GM18868 (cell line): ENCODE measurements at regions not wholly inside any gene's neighbourhood (a gene's known extent, or its start where the extent isn't known, plus 50 kb on each side); places are given as distances from the start of the nearest gene placed in this dataset.

Source experiments
- ATAC-seq: cut with Tn5 transposase; IDR thresholded peaks from one replicate; pipeline ENCODE4 v1.9.1; 2021; ENCODE audit warnings: mild to moderate bottlenecking, moderate library complexity; ENCODE audit not compliant: unreplicated experiment

GRCh38 chr10:125222515-125223308, 62.3 kb upstream of the CTBP2 start:
- ATAC-seq, result no peak

GRCh38 chr10:125221716-125222115, 61.4 kb upstream of the CTBP2 start:
- ATAC-seq, result no peak

- ATAC-seq, result no peak
Measured at GRCh38 chr10:125219776-125220175, 59.4 kb upstream of the CTBP2 start.

GRCh38 chr10:125218967-125219366, 58.6 kb upstream of the CTBP2 start:
- no peak for ATAC-seq

GRCh38 chr10:125217990-125218675, 57.8 kb upstream of the CTBP2 start:
- no peak for ATAC-seq

- no peak for ATAC-seq
Measured at GRCh38 chr10:125216861-125217260, 56.5 kb upstream of the CTBP2 start.

- ATAC-seq, result no peak
Measured at GRCh38 chr10:125216309-125216708, 55.9 kb upstream of the CTBP2 start.

GRCh38 chr10:125214283-125214570, 53.9 kb upstream of the CTBP2 start:
- no peak for ATAC-seq

- no peak for ATAC-seq
Measured at GRCh38 chr10:125213541-125214282, 53.3 kb upstream of the CTBP2 start.

GRCh38 chr10:125212150-125212809, 51.9 kb upstream of the CTBP2 start:
- ATAC-seq, result no peak
